ENCODE measurements at regions not wholly inside any gene's neighbourhood (a gene's known extent, or its start where the extent isn't known, plus 50 kb on each side); places are given as distances from the start of the nearest gene placed in this dataset.
"Not testable (repeated sequence)": the region's sequence is repeated elsewhere in the genome, so short reads cannot be mapped to it uniquely, and the experiment has no call there.

DNA sequence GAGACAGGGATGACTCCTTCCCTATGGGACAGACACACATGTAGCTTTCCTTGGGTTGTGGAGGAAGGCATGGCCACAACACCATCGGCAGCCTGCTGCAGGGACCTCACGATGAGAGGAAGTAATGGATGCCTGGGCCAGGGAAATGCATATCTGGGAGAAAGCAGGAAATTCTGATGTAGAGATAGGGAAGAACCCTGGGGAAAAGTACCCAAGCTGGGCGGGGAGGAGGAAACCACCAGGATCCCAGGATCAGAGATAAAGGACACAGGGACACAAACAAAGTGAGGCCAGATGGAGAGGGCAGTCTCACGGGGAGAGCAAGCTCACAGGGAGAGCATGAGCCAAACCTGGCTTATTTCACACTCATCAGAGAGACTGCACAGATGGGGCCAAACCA, 294.7 kb upstream of the TEKT4 start:
- not testable (repeated sequence) for DNase-seq

DNA sequence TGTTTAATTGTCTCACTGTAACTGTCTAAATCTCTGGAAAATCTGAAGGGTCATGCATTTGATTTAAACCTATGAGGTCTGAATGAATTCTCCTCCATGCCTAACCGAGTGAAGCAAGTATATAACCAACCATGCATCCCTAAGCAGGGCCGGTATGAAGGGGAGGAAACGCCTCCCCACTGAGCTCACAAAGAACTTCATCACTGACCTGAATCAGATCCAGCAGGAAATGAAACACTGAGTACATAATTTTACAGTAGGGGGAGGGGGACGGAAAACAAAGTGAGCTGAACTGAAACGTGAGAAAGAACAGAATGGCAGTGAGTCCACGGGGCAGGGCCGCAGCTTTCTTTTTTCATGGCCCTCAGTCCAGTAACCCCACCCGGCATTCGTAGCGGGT, 294.1 kb upstream of the TEKT4 start:
- not testable (repeated sequence) for DNase-seq

DNA sequence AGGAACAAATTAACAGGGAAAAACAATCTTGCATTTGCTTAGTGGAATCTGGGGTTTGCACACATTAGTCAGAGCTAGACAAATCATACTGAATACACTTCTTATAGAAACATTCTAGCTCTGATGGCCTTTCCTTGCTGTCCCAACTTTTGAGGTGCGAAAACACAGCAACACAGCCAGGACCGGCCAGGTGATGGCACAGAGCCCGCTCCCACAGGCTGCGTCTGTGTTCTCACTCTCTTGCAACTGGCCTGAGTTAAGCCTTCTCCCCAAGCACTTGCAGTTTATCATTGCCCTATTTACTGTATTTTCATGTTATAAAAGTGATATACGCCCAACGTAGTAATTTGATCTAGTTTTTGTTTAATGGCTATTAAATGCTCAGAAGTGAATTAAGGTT, 292.0 kb upstream of the TEKT4 start:
- not testable (repeated sequence) for DNase-seq

DNA sequence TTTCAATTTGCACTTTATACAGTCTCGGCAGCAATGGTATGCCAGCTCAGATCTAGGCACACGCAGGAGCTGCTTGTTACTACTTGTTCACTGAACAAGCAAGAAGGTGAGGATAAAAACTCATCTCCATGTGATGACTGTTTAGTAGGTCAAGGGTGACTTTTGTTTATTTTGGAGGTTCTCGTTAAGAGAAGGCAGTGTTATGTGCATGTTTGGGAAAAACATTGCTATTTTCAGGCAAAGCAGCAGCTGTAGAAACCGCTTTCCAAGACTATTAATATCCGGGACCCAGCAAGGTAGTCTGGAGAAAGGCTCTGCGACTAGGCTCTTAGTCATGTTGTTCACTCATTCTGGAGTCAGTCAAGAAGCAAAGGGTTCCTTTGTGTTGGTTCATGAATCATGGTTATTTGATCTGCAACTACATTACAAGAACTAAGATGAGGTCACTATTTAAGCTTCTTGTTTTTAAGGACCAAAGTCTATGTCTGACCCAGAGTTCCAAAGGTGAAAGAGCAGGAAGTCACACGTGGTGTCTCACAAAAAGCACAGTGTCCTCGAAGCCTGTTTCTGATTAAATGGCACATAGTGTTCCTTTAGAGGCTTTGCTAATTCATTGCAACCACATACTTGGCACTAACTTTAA, 288.0 kb upstream of the TEKT4 start:
- not testable (repeated sequence) for DNase-seq

DNA sequence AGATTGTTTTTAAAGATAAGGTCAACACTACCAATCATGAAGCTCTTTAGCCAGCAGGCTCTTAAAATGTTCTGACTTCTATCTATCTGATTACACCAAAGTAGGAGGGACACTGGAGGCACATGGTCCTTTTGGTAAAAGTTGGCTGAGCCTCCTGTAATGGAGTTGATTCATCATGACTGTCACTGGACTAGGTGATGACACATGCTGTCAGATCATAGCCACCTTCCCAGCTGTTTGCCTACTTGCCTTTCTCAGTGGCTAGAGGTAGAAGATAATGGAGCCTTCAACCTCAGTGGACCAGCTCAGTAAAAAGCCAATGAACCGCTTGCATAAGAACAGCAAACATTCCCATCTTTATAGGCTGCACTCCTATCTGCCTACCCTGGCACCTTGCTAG, 286.7 kb upstream of the TEKT4 start:
- DNase-seq: not testable (repeated sequence)

DNA sequence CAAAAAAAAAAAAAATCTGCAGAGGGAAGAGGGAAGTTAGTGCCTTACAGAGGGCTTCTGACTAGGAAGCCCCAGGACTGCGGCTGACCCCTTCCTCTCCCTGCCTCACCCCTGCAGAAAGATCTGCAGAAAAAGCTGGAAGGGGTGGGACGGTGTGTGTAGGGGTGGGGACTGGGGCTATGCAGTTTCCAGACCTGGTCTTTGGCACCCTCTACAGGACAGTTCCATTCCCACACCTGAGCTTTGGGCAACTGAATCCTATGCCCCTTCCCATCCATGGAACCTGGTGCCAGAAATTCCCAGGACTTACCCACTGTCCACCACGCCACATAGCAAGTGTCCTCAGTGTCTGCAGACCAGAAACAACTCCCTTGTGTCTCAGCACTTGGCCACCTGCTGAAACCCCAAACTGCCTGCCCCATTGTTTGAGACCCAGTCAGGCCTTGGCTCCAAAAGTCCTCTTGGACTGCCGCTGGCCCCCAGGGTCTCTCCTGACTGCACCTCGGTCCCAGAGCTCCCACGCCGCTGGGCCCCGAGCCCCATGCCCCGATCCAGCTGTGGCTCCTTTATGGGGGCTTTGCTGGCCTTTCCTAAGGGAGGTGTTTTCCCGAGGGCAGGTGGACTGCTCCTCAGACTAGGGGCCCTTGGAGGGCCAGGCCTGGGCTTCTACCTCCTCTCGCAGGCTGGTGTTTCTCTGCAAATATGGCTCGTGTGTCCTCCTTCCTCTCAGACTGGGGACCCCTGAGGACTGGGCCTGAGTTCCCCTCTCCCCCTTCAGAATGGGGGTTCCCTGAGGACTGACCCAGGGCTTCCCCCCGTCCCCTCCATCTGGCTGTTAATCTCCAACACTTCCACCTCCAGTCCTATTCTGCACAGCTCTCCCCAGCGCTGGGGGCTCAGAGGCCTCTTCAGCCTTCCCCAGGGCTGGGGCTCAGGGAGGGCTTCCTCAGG, 284.9 kb upstream of the TEKT4 start:
- DNase-seq: not testable (repeated sequence)

DNA sequence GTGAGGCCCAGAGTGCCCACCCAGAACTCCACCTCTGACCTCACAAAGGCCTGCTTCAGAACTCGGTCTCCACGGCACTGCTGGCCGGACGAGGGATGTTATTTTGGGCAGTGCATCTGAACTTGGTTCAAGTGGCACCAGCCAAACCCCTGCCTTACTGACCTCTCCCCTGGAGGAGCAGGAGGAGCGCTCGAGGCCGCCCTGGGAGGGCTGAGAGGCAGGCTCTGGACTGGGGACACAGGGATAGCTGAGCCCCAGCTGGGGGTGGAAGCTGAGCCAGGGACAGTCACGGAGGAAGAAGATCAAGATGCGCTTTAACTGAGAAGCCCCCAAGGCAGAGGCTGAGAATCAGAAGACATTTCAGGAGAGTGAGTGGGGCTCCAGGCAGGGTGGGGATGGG, 284.2 kb upstream of the TEKT4 start:
- DNase-seq: not testable (repeated sequence)

DNA sequence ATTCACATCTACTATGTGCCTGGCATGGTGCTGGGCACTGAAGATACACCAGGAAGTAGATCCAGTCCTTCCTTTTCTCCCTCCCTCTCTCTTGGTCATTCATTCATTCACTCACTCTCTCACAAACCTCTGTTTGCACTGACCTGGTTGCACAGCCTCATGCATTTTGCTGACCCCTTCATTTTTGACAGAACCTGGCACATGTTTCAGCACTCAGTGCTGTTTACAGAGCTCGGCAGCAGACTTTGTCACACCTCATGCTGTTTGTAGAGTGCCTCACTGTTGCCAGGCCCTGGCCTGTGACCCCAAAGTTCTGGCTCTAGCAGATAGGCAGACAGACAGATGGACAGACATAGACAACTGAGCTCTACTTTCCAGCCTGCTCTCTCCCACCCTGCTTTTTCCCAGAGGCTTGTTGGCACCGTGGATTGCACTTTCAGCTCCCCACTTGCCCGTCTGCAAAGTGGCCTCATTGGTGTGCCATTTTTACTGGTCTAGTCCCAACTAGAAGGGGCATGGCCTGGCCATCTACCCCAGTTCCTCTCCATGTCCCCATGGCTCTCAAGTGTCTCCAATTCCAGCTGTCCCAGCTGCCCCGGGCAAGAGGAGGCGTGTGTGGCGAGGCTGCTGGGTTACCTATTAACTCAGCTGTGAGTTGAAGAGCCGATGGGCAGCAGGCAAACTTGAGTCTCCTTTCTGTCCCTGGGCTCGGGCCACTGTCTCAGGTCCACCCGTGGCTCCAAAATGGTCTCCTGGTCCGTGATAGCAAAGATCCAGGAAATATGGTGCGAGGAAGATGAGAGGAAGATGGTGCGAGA, 277.0 kb upstream of the TEKT4 start:
- not testable (repeated sequence) for DNase-seq

DNA sequence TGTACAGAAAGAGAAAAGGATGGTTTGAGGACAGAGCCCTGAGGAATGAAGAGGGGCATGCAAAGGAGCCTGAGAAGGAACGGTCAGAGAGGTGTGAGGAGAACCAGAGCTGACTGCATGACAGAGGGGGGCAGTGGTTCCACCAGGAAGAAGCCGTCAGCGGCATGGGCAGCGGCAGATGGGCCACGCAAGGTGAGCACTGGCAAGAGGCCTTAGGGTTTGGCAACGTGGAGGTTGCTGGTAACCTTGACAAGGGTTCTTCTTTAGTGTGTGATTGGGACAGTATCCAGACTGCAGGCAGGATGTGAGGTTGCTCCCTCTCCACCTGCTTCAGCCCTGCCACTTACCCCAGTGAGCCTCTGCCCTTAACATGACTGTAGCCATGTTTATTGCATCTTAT, 275.3 kb upstream of the TEKT4 start:
- not testable (repeated sequence) for DNase-seq

DNA sequence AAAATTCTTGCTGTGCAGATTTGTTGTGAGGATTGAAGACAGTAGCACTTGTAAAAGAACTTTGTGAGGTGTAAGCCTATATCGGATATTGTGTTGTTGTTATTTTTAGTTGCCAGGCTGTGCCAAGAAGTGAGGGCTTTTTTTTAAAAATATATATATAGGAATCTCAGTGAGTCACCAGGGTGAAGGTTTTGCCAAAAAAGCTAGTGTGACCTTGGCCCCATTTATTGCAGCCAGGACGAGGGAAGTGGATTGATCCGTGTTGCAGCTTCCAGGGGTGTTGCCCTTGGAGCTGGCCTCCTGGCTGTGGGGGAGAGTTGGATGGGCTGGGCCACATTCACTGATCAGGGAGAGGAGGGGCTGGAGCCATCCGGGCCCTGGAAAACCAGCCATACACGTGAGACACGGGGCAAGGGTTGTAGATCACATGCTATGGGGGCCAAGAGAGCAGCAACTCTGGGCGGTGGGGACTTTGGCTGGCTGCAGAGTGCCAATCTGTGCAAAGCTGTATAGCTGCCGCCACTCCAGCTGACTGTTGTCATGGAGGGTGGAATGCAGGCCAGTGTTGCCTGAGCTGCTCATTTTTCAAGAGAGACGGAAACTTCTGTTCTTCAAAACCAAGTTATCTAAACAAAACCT, 273.0 kb upstream of the TEKT4 start:
- not testable (repeated sequence) for DNase-seq

DNA sequence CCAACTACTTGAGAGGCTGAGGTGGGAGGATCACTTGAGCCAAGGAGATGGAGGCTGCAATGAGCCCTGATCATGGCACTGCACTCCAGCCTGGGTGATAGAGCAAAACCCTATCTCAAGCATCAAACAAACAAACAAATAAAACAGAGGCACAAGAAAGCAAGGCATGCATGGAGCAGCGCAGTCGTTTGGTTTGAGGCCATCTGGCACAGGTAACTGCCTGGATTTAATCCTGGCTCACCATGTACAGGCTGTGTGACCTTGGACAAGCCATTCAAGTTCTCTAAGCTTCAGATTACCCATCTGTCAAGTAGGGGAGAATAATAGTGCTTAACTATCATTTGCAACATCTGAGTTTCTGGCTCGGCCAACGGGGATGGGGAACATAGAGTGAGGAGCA, 270.3 kb upstream of the TEKT4 start:
- DNase-seq: not testable (repeated sequence)

DNA sequence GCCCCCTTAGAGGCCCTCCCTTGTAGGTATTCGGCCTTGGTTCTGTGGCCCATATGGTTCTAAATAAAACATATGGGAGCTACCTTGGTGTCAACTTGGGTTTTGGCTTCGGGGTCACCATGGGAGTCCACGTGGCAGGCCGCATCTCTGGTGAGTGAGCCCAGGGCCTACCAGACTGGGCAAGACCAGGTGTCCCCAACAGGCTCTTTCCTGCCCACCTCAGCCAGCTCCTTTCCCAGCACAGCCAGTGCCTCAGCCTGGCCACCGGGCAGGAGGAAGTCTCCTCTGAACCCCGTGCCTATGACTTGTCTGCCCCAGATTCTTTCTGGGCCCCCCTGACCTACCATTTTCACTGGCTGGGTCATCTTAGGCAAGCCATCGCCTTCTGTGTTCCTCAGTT, 268.8 kb upstream of the TEKT4 start:
- DNase-seq: no peak

DNA sequence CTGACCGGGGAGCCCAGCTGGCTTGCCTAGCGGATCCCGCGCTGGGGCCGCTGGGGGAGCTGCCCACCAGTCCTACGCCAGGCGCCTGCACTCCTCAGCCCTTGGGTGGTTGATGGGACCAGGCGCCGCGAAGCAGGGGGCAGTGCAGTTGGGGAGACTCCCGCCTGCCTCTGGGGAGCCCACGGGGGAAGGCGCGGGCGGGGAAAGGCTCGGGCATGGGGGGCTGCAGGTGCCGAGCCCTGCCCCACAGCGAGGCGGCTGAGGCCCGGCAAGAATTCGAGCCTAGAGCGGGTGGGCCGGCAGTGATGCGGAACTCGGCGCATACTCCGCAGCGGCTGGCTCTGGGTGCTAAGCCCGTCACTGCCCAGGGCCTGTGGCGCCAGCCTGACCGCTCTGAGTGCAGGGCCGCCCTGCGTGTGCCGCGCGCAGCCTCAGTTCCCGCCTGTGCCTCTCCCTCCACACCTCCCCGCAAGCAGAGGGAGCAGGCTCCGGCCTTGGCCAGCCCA, 249.1 kb upstream of the TEKT4 start:
- no peak for DNase-seq

DNA sequence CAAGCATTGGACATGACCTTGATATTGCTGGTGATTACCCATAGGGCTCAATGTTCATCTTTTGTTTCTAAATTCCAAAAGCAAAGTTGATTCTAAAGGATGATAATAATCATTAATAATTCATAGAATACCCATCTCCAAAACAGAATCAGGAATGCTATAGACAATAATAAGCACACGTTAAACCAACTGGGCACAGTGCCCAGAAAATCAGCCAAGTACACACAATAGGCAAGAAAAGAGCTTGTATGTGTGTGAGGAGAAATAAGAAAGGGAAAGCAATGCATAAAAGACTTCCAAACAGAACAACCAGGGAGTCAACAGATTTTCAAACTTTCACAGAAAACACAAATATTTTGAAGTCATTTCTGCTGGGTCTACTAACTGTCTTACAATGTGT, 242.3 kb upstream of the TEKT4 start:
- DNase-seq: not testable (repeated sequence)

DNA sequence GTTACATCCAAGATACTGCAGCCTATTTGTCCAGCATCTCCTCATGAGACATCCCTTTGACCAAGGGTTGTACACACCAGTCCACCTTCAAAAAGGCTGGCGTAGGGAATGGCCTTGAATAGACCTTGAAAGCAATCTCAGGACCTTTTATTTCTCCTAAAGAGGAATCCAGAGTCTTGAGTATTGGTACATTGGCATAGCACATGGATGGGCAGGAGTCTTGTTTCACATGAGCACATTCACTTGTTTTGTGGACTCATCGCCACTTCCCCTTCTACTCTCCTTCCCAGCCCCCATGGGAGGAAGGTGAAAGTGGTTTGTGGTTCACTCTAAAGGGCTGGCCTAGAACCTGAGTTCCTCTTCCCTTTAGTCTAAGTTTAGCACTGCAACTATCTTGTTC, 229.8 kb upstream of the TEKT4 start:
- not testable (repeated sequence) for DNase-seq

DNA sequence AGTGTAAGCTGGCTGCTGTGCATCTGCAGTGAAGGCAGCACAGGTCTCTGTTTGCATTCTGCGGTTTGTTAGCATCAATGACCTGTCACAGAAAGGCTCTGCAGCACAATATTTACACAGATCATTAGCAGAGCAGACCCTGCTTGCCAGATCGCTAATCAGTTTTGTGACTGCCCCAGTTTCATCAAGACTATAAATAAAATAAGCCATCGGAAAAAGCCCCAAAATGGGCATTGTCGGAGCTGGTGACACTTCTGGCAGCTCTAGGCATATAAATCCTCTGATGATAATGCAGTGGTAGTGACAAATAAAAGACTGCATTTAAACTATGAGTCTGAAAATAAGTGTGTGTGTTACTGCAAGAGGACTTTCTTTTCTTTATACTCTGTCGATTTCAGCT, 219.1 kb upstream of the TEKT4 start:
- DNase-seq: not testable (repeated sequence)

DNA sequence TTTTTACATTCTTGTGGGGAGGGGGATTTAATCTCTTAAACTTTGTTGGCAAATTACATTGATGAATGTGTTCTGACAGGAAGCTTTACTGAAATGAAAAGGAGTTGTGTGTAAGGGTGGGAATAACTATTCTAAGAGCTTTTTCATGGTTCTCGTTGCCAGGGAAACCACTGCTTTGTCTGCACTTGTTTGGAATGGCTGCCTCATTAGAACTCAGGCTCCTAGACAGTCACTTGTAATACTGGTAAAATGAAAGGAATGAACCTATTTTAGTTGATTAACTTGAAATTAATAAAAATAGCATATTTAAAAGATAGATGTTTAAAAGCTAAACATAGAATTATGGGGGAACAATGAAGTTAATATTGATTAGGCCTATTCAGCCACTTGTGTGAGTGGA, 201.4 kb upstream of the TEKT4 start:
- DNase-seq: not testable (repeated sequence)

DNA sequence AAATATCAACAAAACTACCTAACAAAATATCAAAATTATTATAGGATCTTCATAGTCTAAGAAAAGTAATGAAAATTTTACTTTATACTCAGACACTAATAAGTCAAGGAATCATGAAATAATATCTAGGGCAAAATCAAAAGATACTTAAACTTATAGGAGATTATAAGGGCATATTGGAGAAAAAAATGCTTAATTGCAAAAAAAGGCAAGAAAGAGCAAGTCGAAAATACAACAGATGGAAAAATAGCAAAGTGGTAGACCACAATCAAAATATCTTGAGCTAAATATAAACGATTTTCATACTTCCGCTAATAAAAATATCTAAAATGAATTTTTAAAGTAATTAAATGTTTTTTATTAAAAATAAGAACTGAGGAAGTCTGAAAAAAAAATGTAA, 177.0 kb upstream of the TEKT4 start:
- not testable (repeated sequence) for DNase-seq

DNA sequence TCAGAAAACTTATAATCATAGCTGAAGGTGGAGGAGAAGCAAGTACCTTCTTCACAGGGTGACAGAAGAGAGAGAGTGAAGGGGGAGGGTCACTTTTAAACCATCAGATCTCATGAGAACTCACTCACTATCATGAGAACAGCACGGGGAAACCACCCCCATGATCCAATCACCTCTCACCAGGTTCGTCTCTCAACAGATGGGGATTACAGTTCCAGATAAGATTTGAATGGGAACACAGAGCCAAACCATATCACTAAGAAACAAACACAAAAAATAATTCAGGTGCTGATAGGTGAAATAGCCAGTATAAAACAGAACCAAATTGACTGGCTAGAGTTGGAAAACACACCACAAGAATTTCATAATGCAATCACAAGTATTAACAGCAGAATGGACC, 162.2 kb upstream of the TEKT4 start:
- not testable (repeated sequence) for DNase-seq

DNA sequence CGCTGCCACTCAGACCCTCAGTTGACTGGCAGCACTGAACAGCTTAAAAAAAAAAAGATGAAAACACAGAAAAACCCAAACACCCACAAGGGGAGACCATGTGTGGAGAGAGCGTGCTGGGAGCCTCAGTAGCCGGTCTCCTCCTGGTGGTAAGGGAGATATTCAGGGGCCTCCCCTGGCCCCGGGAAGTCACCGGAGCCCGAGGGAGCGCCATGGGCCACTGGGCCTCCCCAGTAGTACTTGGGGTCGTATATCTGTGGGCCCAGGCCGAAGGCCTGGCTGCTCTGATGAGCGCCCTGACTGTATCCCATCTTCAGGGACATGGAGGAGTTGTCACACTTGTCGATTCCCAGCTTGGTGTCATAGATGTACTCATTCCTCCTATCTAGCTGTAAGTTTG, 145.7 kb upstream of the TEKT4 start:
- DNase-seq: no peak

DNA sequence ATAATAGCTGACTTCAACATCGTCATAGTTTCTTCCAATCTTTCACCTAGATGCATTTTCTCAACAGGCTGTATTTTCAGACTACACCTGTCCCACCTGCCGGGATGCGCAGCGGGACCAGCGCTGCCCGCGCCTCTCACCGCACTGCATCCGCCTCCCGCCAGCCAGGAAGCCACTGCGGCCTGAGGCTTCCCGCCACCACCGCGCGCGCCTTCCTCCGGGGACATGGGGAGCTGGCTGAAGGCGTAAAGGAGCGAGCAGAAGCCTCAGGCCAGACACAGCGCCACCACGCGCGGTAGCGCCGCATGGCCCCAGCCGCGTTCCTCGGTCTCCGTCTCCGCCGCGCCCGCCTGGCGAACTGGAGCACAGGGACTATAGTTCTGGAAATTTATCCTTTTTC, 135.7 kb upstream of the TEKT4 start:
- not testable (repeated sequence) for DNase-seq

DNA sequence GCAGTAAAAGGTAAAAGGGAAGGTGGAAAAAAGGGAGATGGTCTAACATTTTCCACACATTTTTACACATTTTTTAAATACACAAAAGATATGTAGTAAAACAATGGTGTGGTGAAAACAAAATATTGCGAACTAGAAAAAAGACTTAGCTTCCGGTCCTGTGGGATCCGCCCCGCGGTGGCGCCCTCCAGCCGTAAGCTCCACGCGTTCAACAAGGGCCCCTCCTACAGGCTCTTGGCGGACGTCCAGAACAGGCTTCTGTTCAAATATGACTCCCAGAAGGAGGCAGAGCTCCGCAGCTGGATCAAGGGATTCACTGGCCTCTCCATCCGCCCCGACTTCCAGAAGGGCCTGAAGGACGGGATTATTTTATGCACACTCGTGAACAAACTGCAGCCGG, 134.1 kb upstream of the TEKT4 start:
- not testable (repeated sequence) for DNase-seq

Measured in hippocampal formation (tissue), 2 donors.